Upper lobe of right lung (tissue), 1 donor: ENCODE measurements at regions not wholly inside any gene's neighbourhood (a gene's known extent, or its start where the extent isn't known, plus 50 kb on each side); places are given as distances from the start of the nearest gene placed in this dataset.

ENCODE experiments used
- ATAC-seq: fragments of 200-7000 bp; cut with Tn5 transposase; one replicate; pipeline ENCODE4 v1.9.1; 2020; ENCODE audit warnings: mild to moderate bottlenecking, moderate library complexity
- DNase-seq: peaks from one replicate; pipeline ENCODE4 v3.0.0-alpha.2; 2020
- H3K27ac ChIP-seq: fragments of 200-600 bp; one replicate; pipeline ENCODE4 v1.8.0; 2022
- H3K27me3 ChIP-seq: fragments of 200-600 bp; one replicate; pipeline ENCODE4 v1.8.0; 2022; ENCODE audit warnings: mild to moderate bottlenecking
- H3K36me3 ChIP-seq: fragments of 200-600 bp; one replicate; pipeline ENCODE4 v1.8.0; 2022
- H3K4me1 ChIP-seq: fragments of 200-600 bp; one replicate; pipeline ENCODE4 v1.8.0; 2022
- H3K4me3 ChIP-seq: fragments of 200-600 bp; one replicate; pipeline ENCODE4 v1.8.0; 2022; ENCODE audit warnings: mild to moderate bottlenecking
- H3K9me3 ChIP-seq: fragments of 200-600 bp; one replicate; pipeline ENCODE4 v1.8.0; 2022
- intact Hi-C: fragments of 100-400 bp; cut with DNase I; formaldehyde crosslinking; loops from one replicate; pipeline ENCODE4 v1.11.0; 2022
- TF ChIP-seq, protein P1 (sequence below): fragments of 200-600 bp; IDR thresholded peaks from one replicate; pipeline ENCODE4 v1.8.0; 2022; ENCODE audit warnings: antibody characterized with exemption
- donor health status: DM: no; HTN: yes; CAD: no; lungs with severe emphysema.

- TF ChIP-seq, protein P1, sequence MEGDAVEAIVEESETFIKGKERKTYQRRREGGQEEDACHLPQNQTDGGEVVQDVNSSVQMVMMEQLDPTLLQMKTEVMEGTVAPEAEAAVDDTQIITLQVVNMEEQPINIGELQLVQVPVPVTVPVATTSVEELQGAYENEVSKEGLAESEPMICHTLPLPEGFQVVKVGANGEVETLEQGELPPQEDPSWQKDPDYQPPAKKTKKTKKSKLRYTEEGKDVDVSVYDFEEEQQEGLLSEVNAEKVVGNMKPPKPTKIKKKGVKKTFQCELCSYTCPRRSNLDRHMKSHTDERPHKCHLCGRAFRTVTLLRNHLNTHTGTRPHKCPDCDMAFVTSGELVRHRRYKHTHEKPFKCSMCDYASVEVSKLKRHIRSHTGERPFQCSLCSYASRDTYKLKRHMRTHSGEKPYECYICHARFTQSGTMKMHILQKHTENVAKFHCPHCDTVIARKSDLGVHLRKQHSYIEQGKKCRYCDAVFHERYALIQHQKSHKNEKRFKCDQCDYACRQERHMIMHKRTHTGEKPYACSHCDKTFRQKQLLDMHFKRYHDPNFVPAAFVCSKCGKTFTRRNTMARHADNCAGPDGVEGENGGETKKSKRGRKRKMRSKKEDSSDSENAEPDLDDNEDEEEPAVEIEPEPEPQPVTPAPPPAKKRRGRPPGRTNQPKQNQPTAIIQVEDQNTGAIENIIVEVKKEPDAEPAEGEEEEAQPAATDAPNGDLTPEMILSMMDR = no peak
- no peak overlapping the region for H3K27ac ChIP-seq
- no peaks in the 10 kb centered on the region for H3K9me3 ChIP-seq
- DNase-seq (no peak), ATAC-seq (no peak)
- H3K4me3 ChIP-seq = no peak overlapping the region
- no peaks in the 10 kb centered on the region for H3K27me3 ChIP-seq
- H3K36me3 ChIP-seq = no peaks in the 10 kb centered on the region
- H3K4me1 ChIP-seq = no peaks in the 10 kb centered on the region
- intact Hi-C loops = no loop called here
Measured at GRCh38 chr11:37721485-37721884, 1123.4 kb upstream of the RAG2 start.

DNA sequence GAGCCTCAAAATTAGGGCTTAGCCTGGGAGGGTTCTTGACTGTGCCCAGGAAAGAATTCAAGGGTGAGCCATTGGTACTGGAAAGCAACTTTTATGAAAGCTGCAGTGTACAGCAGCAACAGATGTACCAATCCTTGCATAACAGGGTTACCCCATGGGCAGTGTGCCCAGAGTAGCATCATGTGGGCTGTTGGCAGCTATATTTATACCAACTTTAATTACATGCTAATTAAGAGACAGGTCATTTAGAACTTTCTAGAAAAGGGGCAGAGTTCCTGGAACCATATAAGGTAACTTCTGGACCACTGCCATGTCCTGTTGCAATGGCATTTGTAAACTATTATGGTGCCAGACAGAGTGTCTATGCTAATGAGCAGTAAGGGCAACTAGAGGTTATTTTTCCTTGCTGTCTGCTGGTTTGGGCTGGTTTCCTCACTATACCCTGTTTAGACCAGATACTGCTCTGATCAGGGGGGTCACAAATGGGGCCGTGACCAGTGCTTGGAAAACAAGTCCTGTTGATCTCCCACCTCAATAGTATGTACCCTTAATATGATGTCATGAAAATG, 1120.5 kb upstream of the RAG2 start:
- H3K36me3 ChIP-seq = no peaks in the 10 kb centered on the region
- ATAC-seq (no peak), DNase-seq (no peak)
- intact Hi-C loops = no loop called here
- H3K27me3 ChIP-seq = no peaks in the 10 kb centered on the region
- H3K9me3 ChIP-seq = no peaks in the 10 kb centered on the region
- no peak overlapping the region for H3K4me3 ChIP-seq
- H3K27ac ChIP-seq = no peak overlapping the region
- no peaks in the 10 kb centered on the region for H3K4me1 ChIP-seq
- TF ChIP-seq, protein P1 = no peak

DNA sequence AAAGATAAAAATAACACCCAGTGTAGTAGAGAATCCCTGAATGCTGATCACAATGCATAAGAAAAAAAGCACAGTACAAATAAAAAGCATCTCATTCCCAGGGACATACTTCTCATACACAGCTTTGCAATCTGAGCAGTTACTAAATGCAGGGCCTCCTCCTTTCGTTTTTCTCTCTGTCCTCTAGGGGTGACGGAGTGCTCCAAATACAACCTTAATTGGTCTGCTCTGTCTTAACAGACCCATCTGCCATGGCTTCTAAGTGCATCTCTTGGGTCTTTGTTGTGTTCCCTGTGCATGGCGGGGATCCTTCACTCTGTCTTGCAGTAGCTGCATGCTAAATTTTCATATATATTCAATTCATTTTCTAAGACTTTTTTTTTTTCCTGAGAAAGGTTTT, 1114.2 kb upstream of the RAG2 start:
- H3K4me1 ChIP-seq = no peaks in the 10 kb centered on the region
- TF ChIP-seq, protein P1 = no peak
- no peaks in the 10 kb centered on the region for H3K27me3 ChIP-seq
- H3K36me3 ChIP-seq = no peaks in the 10 kb centered on the region
- ATAC-seq (no peak), DNase-seq (no peak)
- no peak overlapping the region for H3K4me3 ChIP-seq
- intact Hi-C loops = no loop called here
- H3K9me3 ChIP-seq = no peaks in the 10 kb centered on the region
- H3K27ac ChIP-seq = no peak overlapping the region

DNA sequence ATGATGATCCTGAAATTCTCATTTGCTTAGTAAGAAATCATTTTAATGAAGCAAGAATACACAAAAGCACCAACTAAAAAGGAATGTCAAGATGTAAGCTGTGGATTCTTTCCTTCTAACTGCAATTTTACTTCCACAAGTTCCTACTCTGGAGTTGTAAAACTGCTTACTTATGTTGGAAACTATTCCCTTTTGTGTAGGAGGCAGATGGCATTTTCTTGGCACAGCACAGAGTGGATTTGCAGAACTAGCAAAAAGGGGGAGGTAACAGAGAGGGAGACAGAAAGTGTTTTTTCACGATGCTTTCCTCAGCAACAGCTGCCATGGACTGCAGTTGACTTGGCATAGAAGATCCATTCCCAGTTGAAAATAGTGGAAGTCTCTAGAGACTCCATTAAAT, 1112.0 kb upstream of the RAG2 start:
- Histone ChIP-seq H3K4me3 (no peak overlapping the region), H3K27me3 (no peaks in the 10 kb centered on the region), H3K27ac (no peak overlapping the region), H3K36me3 (no peaks in the 10 kb centered on the region), H3K4me1 (no peaks in the 10 kb centered on the region), H3K9me3 (no peaks in the 10 kb centered on the region)
- intact Hi-C loops = no loop called here
- ATAC-seq (no peak), DNase-seq (no peak)
- TF ChIP-seq, protein P1 = no peak

GRCh38 chr11:37704791-37705190, 1106.8 kb upstream of the RAG2 start:
- ATAC-seq (no peak), DNase-seq (no peak)

More at GRCh38 chr11:37704791-37705190, 1106.8 kb upstream of the RAG2 start:
- Histone ChIP-seq H3K36me3 (no peaks in the 10 kb centered on the region), H3K27ac (no peak overlapping the region), H3K4me3 (no peak overlapping the region), H3K4me1 (no peaks in the 10 kb centered on the region), H3K9me3 (no peaks in the 10 kb centered on the region), H3K27me3 (no peaks in the 10 kb centered on the region)
- TF ChIP-seq, protein P1 = no peak
- intact Hi-C loops = no loop called here
